MCF 10A (cell line): ENCODE measurements at regions not wholly inside any gene's neighbourhood (a gene's known extent, or its start where the extent isn't known, plus 50 kb on each side); places are given as distances from the start of the nearest gene placed in this dataset.

Experiments
- BruUV-seq: library from RNA; stranded (reverse); fragments of 400-500 nt; replicated peaks from 2 replicates; lab custom pipeline; 2021; lab: Mats Ljungman, UMichigan
- CTCF ChIA-PET: fragments of 300-600 bp; sonication (Branson Sonifier 250); formaldehyde crosslinking; extraction: SDS; loops from one replicate; lab custom pipeline; 2021; ENCODE audit warnings: antibody characterized with exemption, inconsistent platforms; lab: Yijun Ruan, JAX
- POLR2A ChIA-PET: fragments of 300-600, 350-650 bp; sonication (Branson Sonifier 250); formaldehyde crosslinking; extraction: SDS; loops from one replicate; lab custom pipeline; 2020; ENCODE audit warnings: antibody characterized with exemption, inconsistent platforms; lab: Yijun Ruan, JAX
- DNase-seq: peaks from one replicate; pipeline ENCODE4 v3.0.0-alpha.2; 2018; ENCODE audit not compliant: unreplicated experiment
- H3K27ac Mint-ChIP-seq: one replicate; pipeline ENCODE4 v1.8.0; 2022; ENCODE audit warnings: mild to moderate bottlenecking, low read depth, mixed read lengths; ENCODE audit not compliant: unreplicated experiment
- H3K27me3 Mint-ChIP-seq: one replicate; pipeline ENCODE4 v1.8.0; 2022; ENCODE audit warnings: mixed read lengths; ENCODE audit not compliant: insufficient read depth, unreplicated experiment
- H3K36me3 Mint-ChIP-seq: one replicate; pipeline ENCODE4 v1.8.0; 2022; ENCODE audit warnings: mild to moderate bottlenecking, moderate library complexity, mixed read lengths; ENCODE audit not compliant: insufficient read depth, unreplicated experiment
- H3K4me1 Mint-ChIP-seq: one replicate; pipeline ENCODE4 v1.8.0; 2022; ENCODE audit warnings: mixed read lengths; ENCODE audit not compliant: insufficient read depth, unreplicated experiment
- H3K4me3 Mint-ChIP-seq: one replicate; pipeline ENCODE4 v1.8.0; 2022; ENCODE audit warnings: mild to moderate bottlenecking, moderate library complexity, mixed read lengths; ENCODE audit not compliant: unreplicated experiment
- H3K9me3 Mint-ChIP-seq: one replicate; pipeline ENCODE4 v1.8.0; 2022; ENCODE audit warnings: mixed read lengths; ENCODE audit not compliant: unreplicated experiment
- intact Hi-C: fragments of 100-400 bp; cut with micrococcal nuclease; formaldehyde crosslinking; loops from 2 replicates; pipeline ENCODE4 v1.14.1; 2022
- TF ChIP-seq, protein P1 (sequence below): fragments of 200-600 bp; IDR thresholded peaks from one replicate; pipeline ENCODE4 v1.8.0; 2022; ENCODE audit warnings: antibody characterized with exemption, mild to moderate bottlenecking; ENCODE audit not compliant: unreplicated experiment

DNA sequence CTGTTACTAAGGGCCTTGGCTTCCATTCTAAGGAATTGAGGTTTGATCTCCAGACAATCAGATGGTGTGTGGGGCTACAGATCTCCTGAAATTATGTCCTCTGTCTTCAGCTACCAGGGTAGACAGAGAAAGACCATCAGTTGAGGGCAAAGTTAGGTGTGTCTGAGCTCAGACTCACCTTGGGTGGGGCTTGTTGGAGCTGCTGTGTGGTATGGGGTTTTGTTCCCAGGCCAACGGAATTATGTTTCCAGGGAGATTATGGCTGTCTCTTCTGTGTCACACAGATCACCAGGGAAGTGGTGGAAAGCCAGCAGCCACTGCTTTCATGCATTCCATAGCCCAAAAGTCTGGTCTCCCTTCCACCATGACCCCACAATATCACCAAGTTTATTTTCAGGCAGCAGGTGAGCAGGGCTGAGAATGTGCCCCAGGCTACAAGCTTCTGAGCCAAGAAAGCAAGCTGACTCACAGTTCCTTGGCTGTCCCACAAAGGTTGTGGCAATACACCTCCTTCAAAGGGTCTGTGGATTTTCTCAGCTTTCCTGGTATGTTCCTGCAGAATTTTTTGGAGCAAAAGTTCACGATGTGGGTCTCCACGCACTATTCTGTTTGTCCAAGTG lies 714.9 kb downstream of the LUZP2 start:
- Mint-ChIP-seq H3K4me3 (peak overlapping the region; percentile 4), H3K36me3 (no peaks in the 10 kb centered on the region), H3K4me1 (peaks cover 12% of the 10 kb centered on the region), H3K27ac (peak overlapping the region; percentile 67), H3K27me3 (no peaks in the 10 kb centered on the region), H3K9me3 (peaks cover 19% of the 10 kb centered on the region)
- DNase-seq = peak; percentile 75
- BruUV-seq = no TSS peak
- intact Hi-C loops = no loop called here
- ChIA-PET CTCF (no interaction called here), POLR2A (interaction anchor here (0.6 to 0.7 kb wide), 2 partner anchors 12 to 149 kb away, joined by 3 read pairs; no protein-coding TSS in a partner anchor)
- TF ChIP-seq, protein P1, sequence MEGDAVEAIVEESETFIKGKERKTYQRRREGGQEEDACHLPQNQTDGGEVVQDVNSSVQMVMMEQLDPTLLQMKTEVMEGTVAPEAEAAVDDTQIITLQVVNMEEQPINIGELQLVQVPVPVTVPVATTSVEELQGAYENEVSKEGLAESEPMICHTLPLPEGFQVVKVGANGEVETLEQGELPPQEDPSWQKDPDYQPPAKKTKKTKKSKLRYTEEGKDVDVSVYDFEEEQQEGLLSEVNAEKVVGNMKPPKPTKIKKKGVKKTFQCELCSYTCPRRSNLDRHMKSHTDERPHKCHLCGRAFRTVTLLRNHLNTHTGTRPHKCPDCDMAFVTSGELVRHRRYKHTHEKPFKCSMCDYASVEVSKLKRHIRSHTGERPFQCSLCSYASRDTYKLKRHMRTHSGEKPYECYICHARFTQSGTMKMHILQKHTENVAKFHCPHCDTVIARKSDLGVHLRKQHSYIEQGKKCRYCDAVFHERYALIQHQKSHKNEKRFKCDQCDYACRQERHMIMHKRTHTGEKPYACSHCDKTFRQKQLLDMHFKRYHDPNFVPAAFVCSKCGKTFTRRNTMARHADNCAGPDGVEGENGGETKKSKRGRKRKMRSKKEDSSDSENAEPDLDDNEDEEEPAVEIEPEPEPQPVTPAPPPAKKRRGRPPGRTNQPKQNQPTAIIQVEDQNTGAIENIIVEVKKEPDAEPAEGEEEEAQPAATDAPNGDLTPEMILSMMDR = no peak

DNA sequence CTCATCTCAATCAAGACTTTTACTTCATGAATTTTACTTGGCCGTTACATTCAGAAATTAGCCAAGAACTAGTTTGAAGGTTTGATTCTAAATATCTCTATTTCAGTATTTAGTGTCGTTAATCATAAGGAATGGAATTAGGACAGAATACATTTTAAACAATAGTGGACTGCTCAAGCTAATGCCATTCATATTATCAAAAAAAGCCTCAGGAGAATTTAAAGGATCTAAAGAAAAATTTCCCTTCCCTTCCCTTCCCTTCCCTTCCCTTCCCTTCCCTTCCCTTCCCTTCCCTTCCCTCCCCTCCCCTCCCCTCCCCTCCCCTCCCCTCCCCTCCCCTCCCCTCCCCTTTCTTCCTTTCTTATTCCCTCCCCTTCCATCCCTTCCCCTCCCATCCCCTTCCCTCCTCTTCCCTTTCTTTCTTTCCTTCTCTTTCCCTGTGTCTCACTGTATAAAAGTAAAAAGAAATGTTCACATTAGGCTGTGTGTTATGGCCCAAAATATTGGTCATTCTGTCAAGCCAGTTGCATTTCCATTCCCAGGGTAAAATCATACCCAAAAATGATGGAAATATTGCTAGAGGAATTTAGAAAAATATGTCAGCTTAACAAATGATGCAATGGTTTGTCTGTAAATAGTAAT lies 717.8 kb downstream of the LUZP2 start:
- Mint-ChIP-seq H3K4me3 (no peak overlapping the region), H3K27me3 (no peaks in the 10 kb centered on the region), H3K4me1 (peaks cover 12% of the 10 kb centered on the region), H3K36me3 (no peaks in the 10 kb centered on the region), H3K27ac (no peak overlapping the region), H3K9me3 (no peaks in the 10 kb centered on the region)
- BruUV-seq = no TSS peak
- no peak for DNase-seq
- ChIA-PET CTCF (interaction anchor here (0.7 kb wide), 1 partner anchor 603 kb away, joined by 3 read pairs; no protein-coding TSS in a partner anchor), POLR2A (no interaction called here)
- TF ChIP-seq, protein P1 = no peak
- intact Hi-C loops = no loop called here

DNA sequence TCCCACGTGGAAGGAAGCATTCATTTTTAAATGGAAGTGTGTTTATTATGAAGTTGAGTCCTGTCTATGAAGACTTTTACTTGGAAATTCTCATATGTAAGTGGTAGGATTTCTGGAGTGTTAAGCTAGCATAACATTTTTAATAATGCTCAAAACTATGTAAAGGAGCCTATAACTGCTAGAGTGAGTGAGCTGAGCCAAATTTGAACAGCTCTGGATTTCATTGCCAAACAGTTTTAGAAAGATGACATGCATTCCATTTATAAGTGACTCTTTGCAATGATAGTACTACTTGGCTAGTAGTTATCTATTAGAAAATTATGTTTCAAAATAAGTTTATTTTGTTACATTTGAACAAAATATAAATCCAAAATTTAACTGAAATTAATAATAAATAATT lies 721.2 kb downstream of the LUZP2 start:
- Mint-ChIP-seq H3K36me3 (no peaks in the 10 kb centered on the region), H3K4me3 (no peak overlapping the region), H3K9me3 (no peaks in the 10 kb centered on the region), H3K4me1 (no peaks in the 10 kb centered on the region), H3K27ac (no peak overlapping the region), H3K27me3 (no peaks in the 10 kb centered on the region)
- intact Hi-C loops = no loop called here
- TF ChIP-seq, protein P1 = no peak
- ChIA-PET CTCF (no interaction called here), POLR2A (no interaction called here)
- DNase-seq = no peak
- BruUV-seq = no TSS peak

DNA sequence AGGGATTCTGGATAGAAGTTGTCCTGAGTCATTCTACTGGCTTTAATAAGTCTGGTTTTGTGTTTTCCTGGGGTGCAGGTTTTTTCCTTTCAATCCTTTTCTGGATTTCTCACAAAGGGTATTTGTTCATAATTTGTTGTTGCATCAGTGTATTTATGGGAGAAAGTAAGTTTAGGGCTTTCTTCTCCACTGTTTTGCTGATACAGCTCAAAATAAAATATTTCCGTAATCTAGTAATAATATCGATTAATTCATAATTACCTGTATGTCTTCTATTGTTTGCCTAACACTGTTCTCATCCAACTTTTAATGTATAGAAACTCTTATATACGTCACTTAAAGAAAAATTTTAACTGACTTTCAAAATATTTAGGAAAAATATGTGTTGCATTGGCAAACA lies 728.2 kb downstream of the LUZP2 start:
- intact Hi-C loops = no loop called here
- Mint-ChIP-seq H3K27me3 (no peaks in the 10 kb centered on the region), H3K36me3 (no peaks in the 10 kb centered on the region), H3K4me3 (no peak overlapping the region), H3K9me3 (peaks cover 5% of the 10 kb centered on the region), H3K4me1 (no peaks in the 10 kb centered on the region), H3K27ac (no peak overlapping the region)
- CTCF ChIA-PET = no interaction called here
- TF ChIP-seq, protein P1 = no peak
- no peak for DNase-seq
- POLR2A ChIA-PET = interaction anchor here (0.7 kb wide), 1 partner anchor 169 kb away, joined by 3 read pairs; no protein-coding TSS in a partner anchor
- no TSS peak for BruUV-seq
